GM21526 (cell line): ENCODE measurements at regions not wholly inside any gene's neighbourhood (a gene's known extent, or its start where the extent isn't known, plus 50 kb on each side); places are given as distances from the start of the nearest gene placed in this dataset.

Experiments
- ATAC-seq: cut with Tn5 transposase; IDR thresholded peaks from one replicate; pipeline ENCODE4 v1.9.1; 2021; ENCODE audit warnings: moderate library complexity; ENCODE audit not compliant: unreplicated experiment, low FRiP score

GRCh38 chr5:27388755-27389154 is 350.4 kb upstream of the CDH9 start:
- ATAC-seq = no peak

- ATAC-seq = no peak
Observed at GRCh38 chr5:27387535-27388073, 349.2 kb upstream of the CDH9 start.

GRCh38 chr5:27381686-27382085 is 343.3 kb upstream of the CDH9 start:
- ATAC-seq = no peak

- no peak for ATAC-seq
Observed at GRCh38 chr5:27377626-27378025, 339.2 kb upstream of the CDH9 start.

- no peak for ATAC-seq
Observed at GRCh38 chr5:27353970-27354369, 315.6 kb upstream of the CDH9 start.

GRCh38 chr5:27353540-27353939 is 315.2 kb upstream of the CDH9 start:
- no peak for ATAC-seq

GRCh38 chr5:27341342-27341741 is 303.0 kb upstream of the CDH9 start:
- no peak for ATAC-seq

- no peak for ATAC-seq
Observed at GRCh38 chr5:27336817-27337216, 298.4 kb upstream of the CDH9 start.

- ATAC-seq = no peak
Observed at GRCh38 chr5:27328480-27328879, 290.1 kb upstream of the CDH9 start.

GRCh38 chr5:27325513-27325912 is 287.1 kb upstream of the CDH9 start:
- ATAC-seq = no peak

GRCh38 chr5:27318701-27319100 is 280.3 kb upstream of the CDH9 start:
- no peak for ATAC-seq

- ATAC-seq = no peak
Observed at GRCh38 chr5:27316271-27316650, 277.9 kb upstream of the CDH9 start.

GRCh38 chr5:27315363-27316270 is 277.2 kb upstream of the CDH9 start:
- no peak for ATAC-seq

GRCh38 chr5:27313549-27313948 is 275.2 kb upstream of the CDH9 start:
- no peak for ATAC-seq

GRCh38 chr5:27312291-27312893 is 274.0 kb upstream of the CDH9 start:
- no peak for ATAC-seq

- ATAC-seq = no peak
Observed at GRCh38 chr5:27311544-27311943, 273.2 kb upstream of the CDH9 start.

GRCh38 chr5:27308153-27308552 is 269.8 kb upstream of the CDH9 start:
- no peak for ATAC-seq

GRCh38 chr5:27290172-27290571 is 251.8 kb upstream of the CDH9 start:
- no peak for ATAC-seq

GRCh38 chr5:27276119-27276518 is 237.7 kb upstream of the CDH9 start:
- ATAC-seq = no peak

- no peak for ATAC-seq
Observed at GRCh38 chr5:27275345-27275744, 237.0 kb upstream of the CDH9 start.

- no peak for ATAC-seq
Observed at GRCh38 chr5:27269766-27270165, 231.4 kb upstream of the CDH9 start.
